DMS79 (cell line): ENCODE measurements at regions not wholly inside any gene's neighbourhood (a gene's known extent, or its start where the extent isn't known, plus 50 kb on each side); places are given as distances from the start of the nearest gene placed in this dataset.
A peak's percentile ranks its signal among the peaks of the same experiment; 100 is the strongest.

Source experiments
- DNase-seq: peaks from one replicate; lab custom pipeline; 2025; lab: John Stamatoyannopoulos, UW

DNA sequence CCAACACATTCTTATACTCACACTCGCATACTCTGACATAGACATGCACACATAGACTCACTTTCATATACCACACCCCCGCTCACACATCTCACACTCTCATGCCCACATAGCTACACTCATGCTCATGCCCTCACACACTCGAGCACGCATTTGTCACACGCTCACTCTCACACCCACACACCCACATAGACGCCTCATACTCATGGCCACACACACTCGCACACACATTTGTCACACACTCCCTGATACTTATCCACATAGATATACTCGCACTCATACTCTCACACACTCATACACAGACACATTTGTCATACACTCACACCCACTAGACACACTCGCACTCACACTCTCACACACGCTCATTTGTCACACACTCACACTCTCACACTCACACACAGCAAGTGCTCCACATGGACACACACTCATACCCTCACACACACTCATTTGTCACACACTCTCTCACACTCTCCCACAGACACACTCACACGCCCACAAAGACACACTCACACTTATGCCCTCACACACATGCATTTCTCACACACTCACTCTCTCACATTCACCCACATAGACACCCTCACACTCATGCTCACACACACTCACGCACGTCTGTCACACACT lies 50.9 kb downstream of the TNP1 start:
- no peak for DNase-seq

DNA sequence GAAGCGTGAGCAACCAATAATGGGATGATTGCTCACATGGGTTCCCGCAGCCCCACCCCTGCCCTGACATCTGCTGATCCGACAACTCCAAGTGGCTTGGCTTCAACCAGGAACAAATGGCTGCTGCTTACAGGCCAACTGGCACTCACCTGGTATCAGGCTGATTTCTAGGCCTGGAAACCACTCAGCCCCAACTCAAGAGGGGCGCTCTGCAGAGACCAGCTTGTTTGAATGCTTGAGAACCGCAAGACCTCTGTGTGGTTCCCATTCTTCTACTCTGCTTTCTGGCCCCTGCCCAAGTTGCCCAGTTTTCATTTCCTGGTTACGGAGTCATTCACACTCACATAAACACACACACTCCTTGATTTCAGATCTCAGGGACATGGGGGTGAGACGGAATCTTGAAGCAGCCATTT lies 52.0 kb downstream of the TNP1 start:
- peak; percentile 98 for DNase-seq

DNA sequence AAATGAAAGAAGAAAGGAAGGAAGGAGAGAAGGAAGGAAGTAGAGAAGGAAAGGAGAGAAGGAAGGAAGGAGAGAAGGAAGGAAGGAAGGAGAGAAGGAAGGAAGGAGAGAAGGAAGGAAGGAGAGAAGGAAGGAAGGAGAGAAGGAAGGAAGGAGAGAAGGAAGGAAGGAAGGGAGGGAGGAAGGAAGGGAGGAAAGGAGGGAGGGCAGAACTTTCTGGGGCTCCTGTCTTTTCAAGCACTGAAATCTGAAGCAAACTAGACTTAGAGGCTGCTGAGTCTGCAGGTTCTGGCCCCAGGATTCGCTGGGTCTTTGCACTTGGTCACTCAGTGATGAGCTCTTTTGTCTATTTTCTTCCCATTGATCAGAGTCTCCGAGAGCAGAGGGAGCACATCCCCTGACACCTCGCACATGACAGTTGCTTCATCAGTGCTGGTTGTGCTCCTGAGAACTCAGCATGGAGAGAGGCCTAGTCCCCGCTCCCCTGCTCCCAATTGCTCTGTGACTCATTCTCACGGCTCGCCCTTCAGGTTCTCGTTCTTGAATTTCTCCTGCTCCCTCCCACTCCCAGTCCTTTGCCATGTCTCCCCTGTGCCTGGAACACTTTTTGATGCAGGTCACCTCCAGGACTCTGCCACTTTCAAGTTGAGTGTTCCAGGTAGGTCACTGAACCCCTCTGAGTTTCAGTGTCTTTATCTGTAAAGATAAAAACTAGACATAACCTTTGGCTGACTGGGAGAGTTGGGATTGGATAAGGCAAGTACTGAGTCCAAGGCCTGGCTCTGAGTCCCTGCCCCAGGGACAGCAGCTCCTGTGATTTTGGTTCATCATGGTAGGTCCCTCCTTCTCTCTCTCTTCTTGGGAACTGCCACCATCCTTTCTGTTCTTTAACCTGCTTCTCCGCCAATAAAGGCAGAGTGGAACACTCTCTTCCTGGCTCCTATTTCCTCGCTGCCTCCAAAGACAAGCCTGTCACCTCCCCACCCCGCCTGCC lies 55.2 kb downstream of the TNP1 start:
- no peak for DNase-seq

DNA sequence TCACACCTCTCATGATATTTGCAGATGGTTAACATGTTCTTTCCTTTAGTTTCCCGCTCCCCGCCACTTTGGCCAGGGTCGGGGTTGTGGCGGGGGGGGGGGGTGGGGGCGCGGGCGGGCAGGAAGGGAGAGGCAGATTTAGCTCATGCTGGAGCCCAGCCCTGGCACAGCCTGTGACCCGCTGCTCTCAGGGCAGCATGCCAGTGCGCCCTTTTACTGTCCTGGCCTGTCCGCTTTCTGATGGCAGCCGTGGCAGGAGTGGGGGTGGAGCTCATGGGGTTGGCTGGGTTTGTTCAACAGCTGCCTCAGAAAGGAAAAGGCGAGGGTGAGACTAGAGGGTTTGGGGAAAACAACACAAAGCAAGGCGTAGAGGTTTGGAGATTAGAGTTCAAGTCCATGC lies 56.1 kb downstream of the TNP1 start:
- DNase-seq: no peak

DNA sequence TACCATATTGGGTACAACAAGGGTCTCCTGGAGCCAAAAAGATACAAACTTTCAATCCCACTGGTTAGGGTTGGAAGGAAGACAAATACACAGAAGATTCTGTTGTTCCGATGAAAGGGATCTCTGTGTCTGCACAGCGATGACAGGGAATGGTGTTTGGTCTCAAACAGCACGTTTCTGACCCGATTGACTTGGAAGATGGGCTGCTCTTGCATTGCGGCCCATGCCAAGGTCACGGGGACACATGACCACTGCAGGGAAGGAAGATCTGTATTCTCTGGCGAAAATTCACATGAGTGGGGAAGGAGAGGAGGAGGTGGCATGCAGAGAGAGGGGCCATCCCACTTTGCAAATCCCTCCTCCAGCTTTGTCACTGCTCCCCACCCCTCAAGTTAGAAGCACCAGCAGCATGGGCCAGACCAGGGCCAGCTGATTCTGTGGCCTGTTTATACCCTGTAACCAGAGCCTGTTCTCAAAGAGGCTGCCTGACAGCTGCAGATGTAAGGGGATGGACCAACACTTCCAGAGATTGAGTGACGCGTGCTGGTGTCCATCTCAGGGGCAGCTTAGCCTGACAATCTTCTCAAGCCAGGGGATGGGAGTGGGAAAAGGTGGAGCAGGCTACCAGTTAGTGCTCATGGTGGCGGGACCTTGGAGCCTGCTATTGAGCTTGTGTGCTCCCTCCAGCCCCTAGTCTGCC lies 57.2 kb downstream of the TNP1 start:
- no peak for DNase-seq

DNA sequence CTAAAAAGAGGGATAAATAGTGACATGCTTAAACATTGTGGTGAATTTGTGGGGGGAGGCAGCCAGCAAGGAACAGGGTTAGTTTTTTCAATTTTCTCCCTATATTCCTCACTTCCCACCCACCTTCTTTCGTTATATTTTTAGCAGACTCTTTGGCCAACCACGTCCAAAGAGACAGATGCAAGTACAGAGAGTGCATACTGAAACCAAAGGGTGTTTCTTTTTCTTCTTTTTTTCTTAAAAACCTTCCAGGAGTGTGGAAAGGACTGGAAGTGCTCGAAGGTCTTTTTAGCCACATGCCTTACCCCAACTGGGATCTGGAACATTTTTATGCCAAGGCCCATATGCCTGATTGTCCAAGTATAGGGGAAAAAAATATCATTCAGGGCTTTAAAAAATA lies 59.0 kb downstream of the TNP1 start:
- no peak for DNase-seq

DNA sequence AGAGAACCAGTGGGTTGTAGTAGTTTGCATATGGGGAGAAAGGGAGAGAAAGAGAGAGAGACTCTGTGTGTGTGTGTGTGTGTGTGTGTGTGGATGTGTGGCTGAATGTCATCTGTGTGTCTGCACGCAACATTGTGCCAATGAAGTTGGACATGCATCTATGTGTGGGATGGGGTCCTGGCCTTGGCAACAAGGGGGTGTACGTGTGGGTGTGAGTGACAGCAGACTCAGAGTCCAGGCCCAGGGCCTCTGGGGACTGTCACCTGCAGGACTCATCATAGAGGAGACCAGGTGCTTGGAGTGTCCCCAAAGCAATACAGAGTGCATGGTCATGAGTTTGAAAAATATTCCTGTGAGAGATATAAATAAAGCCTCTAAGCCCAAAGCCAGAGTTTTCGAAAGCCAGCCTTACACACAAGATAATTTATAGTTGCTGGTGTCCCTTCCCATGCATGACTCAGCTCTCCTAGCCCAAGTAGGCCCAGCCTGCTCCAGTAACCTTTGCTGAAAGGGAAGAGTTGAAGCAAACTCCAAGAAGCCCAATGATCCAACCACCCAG lies 59.9 kb downstream of the TNP1 start:
- DNase-seq: no peak

DNA sequence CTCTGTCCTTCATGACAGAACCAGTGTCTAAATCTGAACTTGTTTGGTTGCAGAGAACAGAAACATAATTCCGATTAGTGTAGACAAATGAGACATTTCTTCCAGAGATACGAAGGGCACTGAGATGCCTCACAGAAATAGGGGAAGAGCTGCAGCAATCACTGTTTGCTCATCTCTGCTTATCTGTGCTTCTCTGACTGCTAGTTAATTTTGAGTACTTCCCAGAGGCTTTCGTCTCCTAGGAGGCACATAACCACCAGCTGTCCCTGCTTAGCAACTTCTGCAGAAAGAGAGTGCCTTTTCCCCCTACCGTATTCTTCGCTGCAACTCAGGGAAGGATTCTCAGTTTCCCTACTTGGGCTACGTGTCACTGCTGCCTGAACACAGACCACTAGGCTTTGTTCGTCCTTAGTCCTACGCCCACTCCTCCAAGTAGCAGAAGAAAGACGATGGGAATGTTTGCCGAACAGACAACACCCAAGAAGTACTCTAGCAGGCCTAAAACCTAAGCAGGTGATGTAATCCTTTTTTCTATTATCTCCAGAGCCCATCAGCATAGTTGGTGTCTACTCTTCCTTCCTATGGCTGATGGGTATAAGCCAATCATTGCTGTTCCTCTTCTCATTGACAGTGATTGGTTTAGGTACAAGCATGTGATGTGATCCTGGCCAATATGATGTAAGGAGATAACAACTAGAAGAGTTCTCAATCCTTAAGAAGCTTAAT lies 63.6 kb downstream of the TNP1 start:
- no peak for DNase-seq

DNA sequence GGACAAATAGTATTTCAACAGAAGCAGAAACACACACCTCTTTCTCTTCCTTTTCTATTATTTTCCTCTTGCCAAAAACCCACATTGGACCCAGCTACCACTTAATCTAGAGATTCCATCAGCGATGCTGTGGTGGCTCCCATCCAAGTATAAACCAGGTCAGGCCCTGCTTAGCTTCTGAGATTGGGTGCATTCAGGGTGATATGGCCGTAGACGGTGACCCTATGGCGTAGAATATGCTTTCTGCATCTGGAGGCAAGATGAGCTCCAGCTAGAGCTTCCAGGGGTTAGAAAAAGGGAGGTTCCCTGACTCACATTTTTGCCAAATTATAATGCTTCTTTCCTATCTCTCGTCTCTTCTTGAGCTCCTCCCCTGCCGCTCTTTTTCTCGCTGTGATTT lies 66.5 kb downstream of the TNP1 start:
- DNase-seq: no peak

DNA sequence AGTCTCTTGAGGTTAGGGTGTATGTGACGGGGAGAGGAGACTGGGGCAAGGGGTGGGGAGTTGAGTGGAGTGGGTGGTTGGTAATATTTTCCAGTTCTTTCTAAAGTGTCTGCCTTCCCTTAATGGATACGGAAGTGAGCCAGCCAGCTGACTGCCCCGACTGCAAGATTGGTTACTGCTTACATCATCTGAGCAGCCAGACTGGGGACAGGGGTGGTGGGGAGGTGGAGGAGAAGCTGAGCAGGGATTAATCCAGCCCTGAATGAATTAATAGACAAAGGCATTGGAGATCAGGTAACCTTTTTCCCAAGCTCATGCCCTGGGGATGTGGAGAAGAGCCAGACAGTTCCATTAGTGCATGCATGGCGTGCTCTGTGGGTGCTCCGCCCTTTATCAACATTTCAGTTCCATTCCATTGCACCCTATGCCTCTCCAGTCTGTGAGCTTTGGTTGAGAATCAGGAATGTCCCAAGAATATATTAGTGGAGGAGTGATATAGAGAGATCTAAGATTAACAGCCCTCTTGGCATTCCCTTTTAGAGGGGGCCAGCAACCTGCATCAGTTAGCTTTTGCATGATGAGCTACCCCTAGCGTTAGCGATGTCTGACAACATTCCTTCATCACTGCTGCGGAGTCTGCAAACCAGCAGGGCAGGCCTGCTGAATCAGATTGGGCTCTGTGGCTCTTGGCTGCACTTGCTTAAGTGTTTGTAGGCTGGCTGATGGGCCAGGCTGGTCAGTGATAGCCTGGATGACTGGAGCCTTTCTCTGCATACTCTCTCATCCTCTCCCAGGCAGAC lies 67.4 kb downstream of the TNP1 start:
- DNase-seq: peak; percentile 87

DNA sequence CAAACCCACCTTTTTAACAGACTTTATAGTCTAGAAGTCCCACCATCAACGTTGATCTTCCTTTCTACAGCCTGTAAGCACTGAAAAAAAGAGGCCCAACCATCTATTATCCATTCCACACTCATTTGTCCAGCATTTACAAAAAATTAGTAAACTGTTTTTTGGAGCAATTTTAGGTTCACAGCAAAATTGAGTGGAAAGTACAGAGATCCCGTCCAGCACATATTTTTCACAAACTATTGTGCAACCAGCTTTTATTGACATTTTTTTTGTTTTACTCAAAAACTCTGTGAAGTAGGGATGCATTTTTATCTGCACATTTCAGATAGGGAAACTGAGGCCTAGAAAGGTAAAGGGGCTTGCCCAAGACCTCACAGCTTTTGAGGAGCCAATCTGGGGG lies 68.6 kb downstream of the TNP1 start:
- no peak for DNase-seq

DNA sequence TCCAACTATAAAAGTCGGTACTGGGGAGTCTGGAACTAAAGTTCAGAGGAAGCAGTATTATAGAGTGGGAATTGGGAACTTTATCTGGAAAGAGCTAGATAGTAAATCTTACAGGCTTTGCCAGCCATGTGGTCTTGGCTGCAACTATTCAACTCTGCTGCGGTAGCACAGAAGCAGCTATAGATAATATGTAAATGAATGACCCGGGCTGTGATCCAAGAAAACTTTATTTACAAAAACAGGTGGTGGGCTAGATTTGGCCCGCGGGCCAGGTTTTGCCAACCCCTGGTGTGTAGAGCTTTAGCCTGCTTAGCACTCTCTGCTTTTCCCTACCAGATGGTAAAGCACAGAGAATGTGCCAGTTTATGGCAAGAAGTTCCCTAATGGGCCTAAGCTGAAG lies 70.8 kb downstream of the TNP1 start:
- DNase-seq: no peak

DNA sequence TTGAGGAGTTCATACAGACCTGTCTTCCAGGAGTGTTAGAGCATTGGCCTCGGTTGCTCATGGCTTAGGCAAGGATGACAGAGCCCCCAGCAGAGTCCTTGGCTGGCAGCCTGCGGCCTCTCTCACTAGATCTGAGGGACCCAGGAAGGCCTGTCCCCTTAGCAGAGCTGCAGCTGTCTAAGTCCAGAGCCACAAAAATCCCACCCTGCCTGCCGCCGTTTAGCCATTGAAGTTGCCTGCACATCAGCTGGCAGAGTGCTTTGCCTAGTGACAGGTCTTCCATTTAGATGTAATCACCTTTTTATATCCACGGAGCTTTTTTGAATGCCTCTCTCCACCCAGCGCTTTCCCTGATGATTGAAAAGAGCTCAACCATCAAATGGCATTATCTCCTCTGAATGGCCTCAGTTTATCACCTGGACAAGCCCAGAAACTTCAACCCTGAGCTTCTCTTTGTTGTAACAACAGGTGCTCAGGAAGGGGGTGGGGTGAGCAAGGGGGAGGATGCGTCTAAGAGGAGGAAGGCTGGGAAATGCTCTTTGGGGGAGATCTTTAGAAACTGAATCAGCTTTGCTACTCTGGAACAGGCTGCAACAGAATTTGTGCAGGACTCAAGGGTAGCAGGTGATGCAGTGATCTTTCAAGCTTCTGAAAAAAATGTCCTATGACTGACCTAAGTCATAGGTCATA lies 71.9 kb downstream of the TNP1 start:
- DNase-seq: no peak

DNA sequence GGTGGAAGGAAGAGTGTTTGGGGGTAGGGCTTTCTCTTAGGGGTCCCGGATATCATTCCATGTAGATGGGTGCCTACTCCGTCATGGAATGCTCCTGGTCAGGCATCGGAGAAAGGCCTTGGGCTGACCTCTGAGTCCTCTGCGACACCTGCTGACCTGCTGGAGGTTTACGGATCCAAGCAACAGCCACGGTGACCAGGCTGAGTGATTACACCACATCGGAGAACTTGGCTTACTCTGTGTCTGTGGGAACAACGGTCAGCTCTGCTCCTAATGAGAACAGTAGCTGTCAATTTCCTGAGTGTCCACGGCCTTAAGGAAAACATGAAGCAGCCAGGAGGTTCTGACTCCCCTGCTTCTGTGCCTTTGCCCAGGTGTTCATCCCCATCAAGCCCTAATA lies 73.2 kb downstream of the TNP1 start:
- DNase-seq: no peak

DNA sequence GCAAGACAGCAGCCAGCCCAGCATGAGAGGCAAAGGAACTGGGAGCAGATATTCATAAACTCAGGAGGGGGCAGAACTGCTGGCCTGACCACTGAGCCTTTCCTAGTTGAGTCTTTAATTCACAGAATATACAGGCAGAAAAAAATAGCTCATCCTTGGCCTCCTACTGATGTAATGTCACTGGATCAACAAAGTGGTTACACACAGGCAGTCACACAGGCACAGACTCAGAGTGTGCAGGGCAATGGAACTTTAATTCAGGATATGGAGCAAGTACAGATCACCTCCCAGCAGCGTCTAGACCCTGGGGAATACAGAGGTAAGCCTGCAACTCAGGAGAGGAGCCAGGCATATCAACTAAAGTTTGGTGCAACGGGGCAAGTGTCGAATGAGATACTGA lies 75.4 kb downstream of the TNP1 start:
- DNase-seq: no peak

DNA sequence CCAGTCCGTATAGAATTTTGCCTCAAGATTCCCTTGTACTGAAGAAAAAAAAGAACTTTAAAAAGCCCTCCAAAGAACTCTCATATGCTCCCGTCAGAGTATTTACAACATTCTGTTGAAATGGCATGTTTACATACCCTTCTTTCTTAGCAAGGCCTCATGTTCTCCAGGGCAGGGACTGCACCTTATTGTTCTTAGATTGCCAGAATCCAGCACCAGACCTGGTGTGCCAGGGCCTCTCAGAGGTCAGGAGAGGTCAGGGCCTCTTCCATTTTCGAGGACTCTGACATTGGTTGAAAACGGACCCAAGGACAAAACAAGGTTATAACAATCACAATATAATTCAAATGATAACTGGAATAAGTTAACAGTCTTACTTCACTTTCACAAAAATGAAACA lies 78.2 kb downstream of the TNP1 start:
- no peak for DNase-seq

DNA sequence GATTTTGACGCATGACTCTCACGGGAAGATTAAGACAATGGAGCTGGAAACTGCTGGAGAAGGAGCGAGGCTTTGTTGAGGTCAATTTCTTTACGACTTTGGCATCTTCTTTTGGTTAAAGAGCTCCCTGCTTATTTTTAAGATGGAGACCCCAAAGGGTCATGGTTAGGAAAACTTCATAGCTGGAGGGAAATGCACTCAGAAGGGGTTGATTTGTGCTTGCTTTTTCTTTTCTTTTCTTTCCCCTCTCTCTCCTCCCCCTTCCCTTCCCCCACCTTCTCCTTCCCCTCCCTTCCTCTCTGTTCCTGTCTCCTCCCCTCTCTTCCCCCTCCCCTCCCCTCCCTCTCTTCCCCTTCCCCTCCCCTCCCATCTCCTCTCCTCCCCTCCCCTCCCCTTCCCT lies 79.0 kb downstream of the TNP1 start:
- DNase-seq: no peak

DNA sequence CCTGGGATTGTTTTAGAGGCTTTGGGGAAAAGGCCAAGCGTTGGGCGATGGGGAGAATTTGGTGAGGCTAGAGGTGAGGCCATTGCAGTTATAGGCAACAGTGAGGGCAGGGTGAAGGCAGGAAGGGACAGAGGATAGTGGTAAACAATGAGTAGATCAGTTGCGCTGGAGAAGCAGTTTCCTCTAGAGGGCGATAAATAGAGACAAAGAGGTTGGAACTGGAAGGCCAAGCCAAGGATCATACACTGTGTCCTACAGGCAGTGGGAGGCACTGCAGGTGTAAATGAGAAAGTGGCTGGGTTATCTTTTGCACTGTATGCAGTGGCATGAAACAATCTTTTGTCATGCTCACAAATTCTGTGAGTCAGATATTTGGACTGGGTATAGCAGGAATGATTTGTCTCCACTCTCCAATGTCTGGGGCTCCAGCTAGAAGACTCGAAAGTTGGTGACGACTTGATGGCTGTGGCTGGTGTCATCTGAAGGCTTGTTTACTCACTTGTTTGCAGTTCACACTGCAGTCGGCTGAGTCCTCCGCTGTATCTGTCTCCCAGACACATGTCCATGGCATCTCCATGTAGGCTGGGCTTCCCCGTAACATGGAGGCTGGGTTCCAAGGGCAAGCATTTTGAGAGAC lies 82.1 kb downstream of the TNP1 start:
- DNase-seq: no peak

DNA sequence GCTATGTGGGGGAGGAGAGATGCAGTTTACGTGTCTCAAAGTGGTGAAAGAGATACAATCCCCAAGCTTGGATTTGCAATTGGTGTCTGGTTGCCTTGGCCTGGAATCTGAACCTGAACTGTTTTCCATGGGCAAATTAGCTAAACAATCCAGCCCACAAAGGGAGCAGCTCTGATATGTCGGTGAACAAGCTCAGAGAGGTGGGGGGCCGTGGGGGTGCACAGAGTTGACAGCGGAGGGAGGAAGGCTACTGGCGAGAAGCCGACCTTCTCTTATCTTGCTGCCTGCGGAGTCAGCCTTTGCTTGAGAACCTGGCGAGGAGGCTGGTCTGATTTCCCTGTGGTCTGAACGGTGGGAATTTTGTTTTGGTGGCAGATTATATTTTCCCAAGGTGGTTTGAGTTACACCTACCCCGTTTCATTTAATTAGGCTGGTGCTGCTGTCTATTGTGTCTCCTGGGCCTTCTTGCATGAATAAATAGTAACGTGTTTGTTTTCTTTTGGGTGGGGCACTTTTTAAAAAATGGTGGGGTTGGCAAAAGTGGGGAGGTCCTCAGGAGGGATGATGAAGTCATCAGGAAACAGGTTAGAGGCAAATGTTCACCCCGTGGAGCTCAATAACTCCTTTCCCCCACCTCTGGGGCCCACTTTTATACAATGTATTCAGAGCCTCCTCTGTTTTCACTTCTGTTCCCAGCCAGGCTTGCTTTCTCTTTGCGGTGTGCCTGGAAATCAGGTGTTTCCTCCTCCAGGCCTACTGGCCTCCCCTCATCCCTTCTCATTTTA lies 80.9 kb upstream of the IGFBP5 start:
- no peak for DNase-seq
